ENCODE measurements at regions not wholly inside any gene's neighbourhood (a gene's known extent, or its start where the extent isn't known, plus 50 kb on each side); places are given as distances from the start of the nearest gene placed in this dataset.

DNA sequence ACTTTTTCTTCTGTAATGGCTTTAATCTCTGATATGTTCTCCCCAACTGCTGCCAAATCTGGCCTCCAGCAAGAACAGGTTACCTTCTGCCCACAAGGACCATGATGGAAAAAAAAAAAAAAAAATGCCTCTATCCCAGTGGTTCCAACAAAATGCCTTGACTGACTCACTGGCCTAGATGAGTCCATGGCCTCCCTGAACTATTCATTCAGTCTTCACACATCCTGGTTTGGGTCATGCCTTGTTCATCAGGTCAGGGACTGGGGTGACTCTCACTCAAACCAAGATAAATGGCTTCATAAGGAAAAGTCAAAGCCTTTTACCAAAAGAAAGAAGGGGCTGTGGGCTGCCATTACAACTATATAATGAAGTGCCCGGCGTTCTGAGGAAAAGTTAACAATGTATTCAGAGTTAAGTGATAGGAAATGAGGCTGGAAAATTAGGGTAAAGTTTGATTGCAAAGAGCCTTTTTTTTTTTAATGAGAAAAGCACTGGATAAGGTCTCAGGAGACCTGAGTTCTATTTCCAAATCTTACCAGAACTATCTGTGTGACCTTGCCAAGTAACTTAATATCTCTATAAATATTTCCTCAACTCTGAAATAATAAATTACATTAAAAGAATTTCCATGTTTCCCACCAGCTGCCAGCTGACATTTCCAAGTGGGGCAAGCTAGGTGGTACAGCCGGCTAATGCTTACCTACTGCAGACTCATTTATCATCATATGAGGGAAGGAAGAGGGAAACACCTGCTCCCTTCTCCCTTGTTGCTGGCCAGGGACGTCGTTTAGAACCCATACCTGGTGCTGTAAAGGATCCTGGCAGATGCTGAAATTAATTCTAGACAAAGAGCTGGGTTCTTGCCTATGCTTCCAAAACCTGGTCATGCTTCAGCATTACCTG is 380.0 kb upstream of the MARCKS start:
- H3K4me3 ChIP-seq (ENCODE audit: low read depth, low read length), result no peak overlapping the region
- no peak for DNase-seq (ENCODE audit: low read depth)
- TF ChIP-seq, protein P1, sequence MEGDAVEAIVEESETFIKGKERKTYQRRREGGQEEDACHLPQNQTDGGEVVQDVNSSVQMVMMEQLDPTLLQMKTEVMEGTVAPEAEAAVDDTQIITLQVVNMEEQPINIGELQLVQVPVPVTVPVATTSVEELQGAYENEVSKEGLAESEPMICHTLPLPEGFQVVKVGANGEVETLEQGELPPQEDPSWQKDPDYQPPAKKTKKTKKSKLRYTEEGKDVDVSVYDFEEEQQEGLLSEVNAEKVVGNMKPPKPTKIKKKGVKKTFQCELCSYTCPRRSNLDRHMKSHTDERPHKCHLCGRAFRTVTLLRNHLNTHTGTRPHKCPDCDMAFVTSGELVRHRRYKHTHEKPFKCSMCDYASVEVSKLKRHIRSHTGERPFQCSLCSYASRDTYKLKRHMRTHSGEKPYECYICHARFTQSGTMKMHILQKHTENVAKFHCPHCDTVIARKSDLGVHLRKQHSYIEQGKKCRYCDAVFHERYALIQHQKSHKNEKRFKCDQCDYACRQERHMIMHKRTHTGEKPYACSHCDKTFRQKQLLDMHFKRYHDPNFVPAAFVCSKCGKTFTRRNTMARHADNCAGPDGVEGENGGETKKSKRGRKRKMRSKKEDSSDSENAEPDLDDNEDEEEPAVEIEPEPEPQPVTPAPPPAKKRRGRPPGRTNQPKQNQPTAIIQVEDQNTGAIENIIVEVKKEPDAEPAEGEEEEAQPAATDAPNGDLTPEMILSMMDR (IDR thresholded peaks at IDR 0.05; ENCODE audit: insufficient read depth, low read depth, low read length, missing control alignments), result no peak

DNA sequence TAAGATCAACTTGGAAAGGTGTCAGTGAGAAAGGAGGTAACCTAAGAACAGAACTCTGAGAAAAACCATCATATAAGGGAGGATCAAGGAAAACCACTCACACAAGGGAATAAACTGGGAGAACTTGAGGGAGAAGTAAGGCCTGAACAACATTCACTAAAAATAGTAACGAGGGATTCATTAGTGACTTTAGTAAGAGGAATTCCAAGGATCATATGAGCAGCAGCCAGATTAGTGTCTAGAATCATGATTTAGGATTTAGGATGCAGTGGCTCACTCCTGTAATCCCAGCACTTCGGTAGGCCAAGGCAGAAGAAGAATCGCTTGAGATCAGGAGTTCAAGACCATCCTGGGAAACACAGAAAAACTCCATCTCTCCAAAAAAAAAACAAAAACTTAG is 376.5 kb upstream of the MARCKS start:
- no peak for DNase-seq (ENCODE audit: low read depth)
- TF ChIP-seq, protein P1 (IDR thresholded peaks at IDR 0.05; ENCODE audit: insufficient read depth, low read depth, low read length, missing control alignments), result no peak

DNA sequence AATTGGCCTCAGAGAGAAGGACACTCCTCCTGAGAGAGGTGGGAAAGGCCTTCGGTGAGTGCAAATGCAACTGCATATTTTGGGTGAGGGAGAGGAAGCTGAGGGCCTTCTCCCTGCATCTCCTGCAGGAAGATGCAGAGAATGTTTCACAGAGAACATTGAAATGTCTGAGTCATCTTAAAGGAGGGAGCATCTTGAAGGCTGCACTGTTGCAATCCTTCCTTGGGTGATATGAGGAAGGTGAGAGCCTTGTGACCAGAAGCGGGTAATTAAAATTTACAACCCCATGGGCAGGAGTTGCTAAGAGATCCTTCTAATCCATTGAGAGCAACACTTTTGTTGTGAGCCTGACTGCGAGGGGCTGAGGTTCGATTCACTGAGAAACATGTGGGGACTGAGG is 375.7 kb upstream of the MARCKS start:
- no peak overlapping the region for H3K4me3 ChIP-seq (ENCODE audit: low read depth, low read length)
- DNase-seq (ENCODE audit: low read depth), result no peak
- TF ChIP-seq, protein P1 (IDR thresholded peaks at IDR 0.05; ENCODE audit: insufficient read depth, low read depth, low read length, missing control alignments), result no peak

More for the DNA sequence above, 376.5 kb upstream of the MARCKS start:
- H3K4me3 ChIP-seq (ENCODE audit: low read depth, low read length), result no peak overlapping the region

DNA sequence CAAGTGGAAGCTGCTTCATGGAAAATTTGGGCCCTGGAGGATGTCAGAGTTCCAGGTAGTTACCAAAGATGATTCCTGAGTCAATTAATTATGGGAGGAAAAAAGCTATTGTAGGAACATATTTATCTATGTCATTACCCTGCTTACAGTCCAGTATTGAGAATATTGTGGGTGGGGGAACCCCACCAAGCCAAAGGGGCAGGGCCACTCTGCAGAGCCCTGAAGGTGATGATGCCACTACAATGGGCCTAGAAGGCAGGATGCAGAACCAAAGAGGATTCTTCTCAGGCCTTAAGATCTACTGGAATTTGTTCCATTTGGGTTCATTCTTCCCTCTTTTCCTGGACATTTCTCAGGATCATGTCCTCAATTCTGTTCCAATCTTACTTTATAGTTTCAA is 375.2 kb upstream of the MARCKS start:
- DNase-seq (ENCODE audit: low read depth), result no peak
- H3K4me3 ChIP-seq (ENCODE audit: low read depth, low read length), result no peak overlapping the region
- TF ChIP-seq, protein P1 (IDR thresholded peaks at IDR 0.05; ENCODE audit: insufficient read depth, low read depth, low read length, missing control alignments), result no peak

DNA sequence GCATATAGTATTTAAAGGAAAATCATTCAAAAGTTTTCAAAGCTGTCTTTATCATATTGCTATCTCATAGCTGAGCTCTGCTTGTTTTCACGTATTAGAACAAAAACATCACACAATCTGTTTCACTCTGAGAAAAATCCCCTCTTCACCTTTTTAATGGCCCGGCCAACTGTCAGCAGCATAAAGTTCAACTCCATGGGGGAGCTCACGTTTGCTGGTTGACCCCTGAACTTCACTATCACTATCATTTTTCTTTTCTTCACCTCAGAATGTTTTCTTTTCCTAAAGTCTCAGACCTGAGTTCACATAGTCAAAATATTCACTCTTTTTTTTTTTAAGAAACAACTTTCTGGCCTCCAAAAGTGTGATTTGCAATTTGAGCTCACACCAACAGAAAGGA is 374.4 kb upstream of the MARCKS start:
- TF ChIP-seq, protein P1 (IDR thresholded peaks at IDR 0.05; ENCODE audit: insufficient read depth, low read depth, low read length, missing control alignments), result no peak
- H3K4me3 ChIP-seq (ENCODE audit: low read depth, low read length), result no peak overlapping the region

DNA sequence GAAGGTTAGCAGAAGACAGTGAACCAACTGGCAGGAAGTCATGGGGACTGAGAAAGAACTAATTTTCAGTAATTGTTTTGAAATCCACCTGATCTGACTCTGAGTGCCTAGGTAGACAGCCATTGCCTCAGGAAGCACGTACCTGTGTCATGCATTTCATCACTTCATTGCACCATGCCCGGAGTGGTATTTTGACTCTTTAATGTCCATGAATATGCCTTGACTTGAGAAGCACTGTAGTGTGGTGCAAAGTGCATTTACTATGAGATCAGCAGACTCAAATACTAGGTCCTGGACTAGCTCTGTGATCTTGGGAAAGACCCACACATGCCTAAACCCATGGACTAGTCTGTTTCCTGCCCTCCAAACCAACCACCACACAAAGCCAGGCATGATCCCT is 370.9 kb upstream of the MARCKS start:
- DNase-seq (ENCODE audit: low read depth), result no peak
- TF ChIP-seq, protein P1 (IDR thresholded peaks at IDR 0.05; ENCODE audit: insufficient read depth, low read depth, low read length, missing control alignments), result no peak
- H3K4me3 ChIP-seq (ENCODE audit: low read depth, low read length), result no peak overlapping the region

More for the DNA sequence above, 374.4 kb upstream of the MARCKS start:
- no peak for DNase-seq (ENCODE audit: low read depth)

Measured in GM12865 (cell line).